PC-3 (cell line): ENCODE measurements at regions not wholly inside any gene's neighbourhood (a gene's known extent, or its start where the extent isn't known, plus 50 kb on each side); places are given as distances from the start of the nearest gene placed in this dataset.

Source experiments
- ATAC-seq: fragments of 200-7000 bp; cut with Tn5 transposase; 2 replicates; pipeline ENCODE4 v1.9.1; 2020; ENCODE audit warnings: mild to moderate bottlenecking, moderate library complexity
- BruUV-seq: library from RNA; stranded (reverse); fragments of 400-500 nt; replicated peaks from 2 replicates; lab custom pipeline; 2021; lab: Mats Ljungman, UMichigan
- CTCF ChIA-PET: fragments of 300-600 bp; sonication (Branson Sonifier 250); formaldehyde crosslinking; loops from one replicate; lab custom pipeline; 2022; ENCODE audit warnings: antibody characterized with exemption; lab: Charles Lee
- POLR2A ChIA-PET: fragments of 300-600 bp; sonication (Branson Sonifier 250); formaldehyde crosslinking; loops from one replicate; lab custom pipeline; 2022; ENCODE audit warnings: antibody characterized with exemption; ENCODE audit not compliant: unreplicated experiment; lab: Charles Lee
- DNase-seq: peaks from one replicate; pipeline ENCODE4 v3.0.0-alpha.2; 2015
- H2AFZ ChIP-seq: fragments of 300-600 bp; sonication (generic); 2 replicates; pipeline ENCODE4 v1.6.0; 2016; ENCODE audit warnings: antibody characterized with exemption, low read length
- H3F3A ChIP-seq: fragments of 300-600 bp; sonication (generic); one replicate; pipeline ENCODE4 v1.6.0; 2017; ENCODE audit warnings: antibody characterized with exemption, low read length, control low read depth, mild to moderate bottlenecking; ENCODE audit not compliant: unreplicated experiment
- H3K27ac ChIP-seq: fragments of 300-600 bp; sonication (generic); 2 replicates; pipeline ENCODE4 v1.5.1; 2016; ENCODE audit warnings: mild to moderate bottlenecking, low read length
- H3K27me3 ChIP-seq: fragments of 300-600 bp; sonication (generic); 2 replicates; pipeline ENCODE4 v1.6.1; 2016; ENCODE audit warnings: low read length, mixed read lengths
- H3K36me3 ChIP-seq: fragments of 300-600 bp; sonication (generic); 2 replicates; pipeline ENCODE4 v1.6.1; 2016; ENCODE audit warnings: low read depth, mixed run types, low read length, mixed read lengths
- H3K4me1 ChIP-seq: fragments of 300-600 bp; sonication (generic); 2 replicates; pipeline ENCODE4 v1.5.1; 2016; ENCODE audit warnings: low read length; ENCODE audit not compliant: insufficient read depth
- H3K4me2 ChIP-seq: fragments of 300-600 bp; sonication (generic); 2 replicates; pipeline ENCODE4 v1.6.0; 2016; ENCODE audit warnings: low read length
- H3K4me3 ChIP-seq: fragments of 300-600 bp; sonication (generic); 2 replicates; pipeline ENCODE4 v1.5.1; 2016; ENCODE audit warnings: mild to moderate bottlenecking, low read length, mixed read lengths
- H3K79me2 ChIP-seq: fragments of 300-600 bp; sonication (generic); 2 replicates; pipeline ENCODE4 v1.6.1; 2017; ENCODE audit warnings: low read length, mixed read lengths
- H3K9ac ChIP-seq: fragments of 300-600 bp; sonication (generic); 2 replicates; pipeline ENCODE4 v1.6.0; 2016; ENCODE audit warnings: mild to moderate bottlenecking, low read length
- H3K9me2 ChIP-seq: fragments of 300-600 bp; sonication (generic); replicated peaks from 2 replicates; pipeline ENCODE4 v1.6.1; 2016; ENCODE audit warnings: mixed run types, low read length, mixed read lengths
- H3K9me3 ChIP-seq: fragments of 300-600 bp; sonication (generic); 2 replicates; pipeline ENCODE4 v1.6.1; 2016; ENCODE audit warnings: low read length, mixed read lengths
- H4K20me1 ChIP-seq: fragments of 300-600 bp; sonication (generic); 2 replicates; pipeline ENCODE4 v1.6.1; 2016; ENCODE audit warnings: low read length, mixed read lengths
- CTCF ChIP-seq: fragments of 300-600 bp; sonication (generic); conservative IDR thresholded peaks from 2 replicates; pipeline ENCODE4 v1.5.1; 2017; ENCODE audit warnings: antibody characterized with exemption, low read depth, mild to moderate bottlenecking, low read length
- EZH2 ChIP-seq: fragments of 300-600 bp; sonication (generic); IDR thresholded peaks from one replicate; pipeline ENCODE4 v1.6.1; 2017; ENCODE audit warnings: antibody characterized with exemption, mild to moderate bottlenecking, low read length; ENCODE audit not compliant: unreplicated experiment
- EZH2phosphoT487 ChIP-seq: fragments of 300-600 bp; sonication (generic); IDR thresholded peaks from 2 replicates; pipeline ENCODE4 v1.6.1; 2018; ENCODE audit warnings: mild to moderate bottlenecking, antibody characterized with exemption, low read length, borderline replicate concordance
- intact Hi-C: fragments of 100-400 bp; cut with micrococcal nuclease; formaldehyde crosslinking; loops from 2 replicates; pipeline ENCODE4 v1.9.0; 2023

GRCh38 chr18:11339188-11339775, 189.9 kb upstream of the PIEZO2 start:
- CTCF ChIA-PET, result interaction anchor here (0.6 kb wide), 1 partner anchor 909 kb away, joined by 3 read pairs; no protein-coding TSS in a partner anchor
- intact Hi-C loops, result no loop called here

GRCh38 chr18:11336241-11336640, 186.9 kb upstream of the PIEZO2 start:
- ChIA-PET POLR2A (no interaction called here), CTCF (no interaction called here)
- TF ChIP-seq EZH2phosphoT487, result no peak
- no peaks in the 10 kb centered on the region for H3K27me3 ChIP-seq
- no peaks in the 10 kb centered on the region for H3K9me2 ChIP-seq
- DNase-seq, result no peak
- no peaks in the 10 kb centered on the region for H3K79me2 ChIP-seq
- H3K9ac ChIP-seq, result no peak overlapping the region
- no peak for ATAC-seq
- H3F3A ChIP-seq, result no peaks in the 10 kb centered on the region
- no peak overlapping the region for H3K4me3 ChIP-seq
- no peaks in the 10 kb centered on the region for H3K4me1 ChIP-seq
- no peaks in the 10 kb centered on the region for H4K20me1 ChIP-seq
- no TSS peak for BruUV-seq
- H2AFZ ChIP-seq, result no peak overlapping the region
- H3K9me3 ChIP-seq, result no peaks in the 10 kb centered on the region
- H3K36me3 ChIP-seq, result no peaks in the 10 kb centered on the region
- H3K4me2 ChIP-seq, result no peak overlapping the region
- intact Hi-C loops, result no loop called here
- no peak overlapping the region for H3K27ac ChIP-seq

More at GRCh38 chr18:11339188-11339775, 189.9 kb upstream of the PIEZO2 start:
- no peak overlapping the region for H3K4me2 ChIP-seq
- no peaks in the 10 kb centered on the region for H3K9me2 ChIP-seq
- no peaks in the 10 kb centered on the region for H3K9me3 ChIP-seq
- H3K4me3 ChIP-seq, result no peak overlapping the region
- H3K36me3 ChIP-seq, result no peaks in the 10 kb centered on the region
- POLR2A ChIA-PET, result no interaction called here
- no TSS peak for BruUV-seq
- ATAC-seq (no peak), DNase-seq (no peak)
- H3K27ac ChIP-seq, result no peak overlapping the region
- H2AFZ ChIP-seq, result no peak overlapping the region
- H3F3A ChIP-seq, result no peaks in the 10 kb centered on the region
- H3K4me1 ChIP-seq, result no peaks in the 10 kb centered on the region
- H4K20me1 ChIP-seq, result no peaks in the 10 kb centered on the region
- H3K79me2 ChIP-seq, result no peaks in the 10 kb centered on the region
- H3K9ac ChIP-seq, result no peak overlapping the region
- H3K27me3 ChIP-seq, result no peaks in the 10 kb centered on the region; the same call in 1 of the 2 replicates
- no peak for TF ChIP-seq EZH2phosphoT487
- TF ChIP-seq CTCF, result no peak
- TF ChIP-seq EZH2, result no peak

GRCh38 chr18:11327391-11328009, 178.1 kb upstream of the PIEZO2 start:
- Histone ChIP-seq H3K36me3 (no peaks in the 10 kb centered on the region), H3F3A (no peaks in the 10 kb centered on the region), H3K9me3 (no peaks in the 10 kb centered on the region), H3K27ac (no peak overlapping the region), H3K4me3 (no peak overlapping the region), H3K4me2 (no peak overlapping the region), H3K79me2 (no peaks in the 10 kb centered on the region), H3K4me1 (peaks cover 21% of the 10 kb centered on the region), H3K9ac (no peak overlapping the region), H2AFZ (no peak overlapping the region), H3K27me3 (no peaks in the 10 kb centered on the region), H4K20me1 (no peaks in the 10 kb centered on the region), H3K9me2 (no peaks in the 10 kb centered on the region)
- intact Hi-C loops, result no loop called here
- CTCF ChIA-PET, result no interaction called here
- ATAC-seq (no peak), DNase-seq (no peak)
- TF ChIP-seq EZH2phosphoT487 (no peak), EZH2 (no peak), CTCF (no peak)
- POLR2A ChIA-PET, result no interaction called here
- BruUV-seq, result no TSS peak
